Iris pigment epithelial cell (primary cell): ENCODE measurements at regions not wholly inside any gene's neighbourhood (a gene's known extent, or its start where the extent isn't known, plus 50 kb on each side); places are given as distances from the start of the nearest gene placed in this dataset.
A peak's percentile ranks its signal among the peaks of the same experiment; 100 is the strongest.
"Not testable (repeated sequence)": the region's sequence is repeated elsewhere in the genome, so short reads cannot be mapped to it uniquely, and the experiment has no call there.

Experiments
- DNase-seq: peaks from one replicate; pipeline ENCODE4 v3.0.0-alpha.2; 2011; ENCODE audit warnings: low read depth

DNA sequence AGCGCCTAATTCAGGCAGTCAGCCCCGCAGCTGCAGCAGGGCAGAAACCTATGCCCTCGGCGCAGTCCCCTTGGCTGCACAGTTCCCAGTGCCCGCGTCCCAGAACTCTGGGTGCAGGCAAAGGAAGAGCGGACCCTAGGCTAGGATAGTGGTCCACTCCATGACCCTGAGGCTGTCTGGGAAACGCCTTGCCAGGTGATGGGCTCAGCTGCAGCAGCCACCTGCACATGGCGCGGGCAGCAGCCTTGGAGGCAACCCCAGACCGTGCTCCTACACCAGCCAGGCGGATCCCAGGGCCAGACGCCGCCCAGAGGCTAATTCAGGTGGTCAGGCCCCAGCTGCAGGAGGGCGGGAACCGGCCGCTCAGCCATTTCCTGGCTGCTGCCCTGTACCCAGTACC lies 83.0 kb downstream of the POTEC start:
- not testable (repeated sequence) for DNase-seq

DNA sequence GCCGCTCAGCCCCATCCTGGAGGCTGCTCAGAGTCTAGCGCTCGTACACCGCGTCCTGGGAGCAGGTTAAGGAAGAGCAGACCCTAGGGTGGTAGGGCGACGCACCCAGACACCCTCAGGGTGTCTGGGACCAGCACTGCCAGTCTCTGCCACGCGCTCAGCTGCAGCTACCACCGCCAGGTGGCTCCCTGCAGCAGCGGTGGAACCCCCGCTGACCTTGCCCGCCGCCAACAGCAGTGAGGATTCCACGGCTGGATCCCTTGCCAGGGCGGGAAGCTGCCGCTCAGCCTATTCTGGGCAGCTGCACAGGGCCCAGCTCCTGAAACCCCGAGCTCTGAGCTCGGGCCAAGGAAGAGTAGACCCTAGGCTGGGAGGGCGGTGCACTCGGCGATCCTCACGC lies 83.6 kb downstream of the POTEC start:
- not testable (repeated sequence) for DNase-seq

DNA sequence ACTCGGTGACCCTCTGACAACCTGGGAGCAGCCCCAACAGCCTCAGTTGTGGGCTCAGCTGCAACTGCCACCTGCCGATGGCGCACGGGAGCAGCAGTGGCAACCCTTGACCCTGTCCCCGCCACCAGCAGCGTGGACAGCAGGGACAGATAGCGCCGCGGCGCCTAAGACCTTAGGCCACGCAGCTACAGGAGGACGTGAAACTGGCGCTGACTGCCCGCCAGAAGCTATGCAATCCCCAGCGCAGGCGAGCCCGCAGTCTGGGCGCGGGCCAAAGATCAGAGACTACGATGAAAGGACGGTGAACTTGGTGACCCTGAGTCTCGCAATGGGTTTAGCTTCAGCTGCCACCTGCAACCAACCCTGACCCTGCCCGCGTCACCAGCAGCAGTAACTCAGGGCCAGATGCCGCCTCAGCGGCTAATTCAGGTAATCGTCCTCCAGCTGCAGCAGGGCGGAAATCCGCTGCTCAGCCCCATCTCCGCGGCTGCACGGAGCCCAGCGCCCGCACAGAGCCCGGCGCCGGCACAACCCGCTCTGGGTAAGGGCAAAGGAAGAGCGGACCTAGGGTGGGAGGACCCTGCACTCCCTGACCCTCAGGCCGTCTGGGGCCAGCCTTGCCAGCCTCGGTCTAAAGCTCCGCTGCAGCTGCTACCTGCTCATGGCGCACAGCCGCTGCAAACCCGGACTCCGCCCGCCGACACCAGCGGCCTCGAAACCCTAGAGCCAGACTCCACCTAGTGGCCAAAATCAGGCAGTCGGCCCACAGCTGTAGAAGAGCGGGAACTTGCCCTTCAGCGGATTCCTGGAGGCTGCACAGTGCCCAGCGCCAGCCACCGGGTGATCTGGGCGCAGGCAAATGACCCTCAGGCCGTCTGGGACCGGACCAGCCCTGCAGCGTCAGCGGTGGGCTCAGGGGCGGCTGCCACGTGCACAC lies 85.1 kb downstream of the POTEC start:
- not testable (repeated sequence) for DNase-seq

DNA sequence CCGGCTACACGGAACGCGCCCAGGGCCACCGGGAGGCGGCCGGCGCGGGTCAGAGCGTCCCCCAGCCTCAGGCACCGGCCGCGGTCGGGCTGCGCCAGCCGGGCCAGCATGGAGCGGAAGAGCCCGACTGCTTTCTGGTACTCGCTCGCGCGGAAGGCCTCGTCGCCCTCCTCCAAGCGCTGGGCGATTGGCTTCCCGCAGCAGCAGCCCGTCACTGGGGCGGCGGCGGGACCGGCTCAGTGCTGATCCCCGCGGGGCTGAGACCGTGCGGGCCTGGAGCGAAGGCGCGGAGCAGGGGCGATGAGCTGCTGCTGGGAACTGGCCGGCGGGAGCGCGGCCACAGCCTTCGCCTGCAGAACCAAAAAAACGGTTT lies 92.8 kb downstream of the POTEC start:
- DNase-seq: not testable (repeated sequence)

DNA sequence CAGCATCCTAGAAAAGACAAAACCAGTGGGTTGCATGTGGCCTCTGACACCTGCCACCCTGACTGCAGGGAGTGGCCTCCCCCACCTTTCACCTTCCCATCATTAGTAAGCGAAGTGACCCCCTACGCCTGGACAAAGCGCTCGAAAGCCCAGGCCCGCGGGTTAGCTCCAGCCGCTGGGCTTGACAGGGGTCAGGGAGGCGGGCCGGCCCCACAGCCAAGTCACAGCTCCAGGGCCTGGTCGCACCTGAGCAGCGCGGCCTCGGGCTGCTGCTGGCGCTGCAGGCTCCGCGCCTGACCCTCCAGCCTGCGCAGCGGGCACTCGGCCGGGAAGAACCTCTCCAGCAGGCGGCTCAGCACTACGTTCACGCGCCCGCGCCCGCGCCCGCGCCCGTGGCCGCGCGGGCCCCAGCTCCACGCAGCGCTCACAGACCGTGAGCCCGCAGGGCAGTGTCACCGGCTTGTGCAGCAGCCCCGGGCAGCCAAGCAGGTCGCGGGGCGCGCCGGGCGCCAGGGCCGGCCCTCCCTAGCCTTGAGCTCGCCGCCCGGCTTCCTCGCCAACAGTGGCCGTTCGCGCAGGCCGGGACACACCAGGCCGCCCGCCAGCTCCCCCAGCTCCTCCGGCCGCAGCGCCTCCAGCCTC lies 93.3 kb downstream of the POTEC start:
- not testable (repeated sequence) for DNase-seq

DNA sequence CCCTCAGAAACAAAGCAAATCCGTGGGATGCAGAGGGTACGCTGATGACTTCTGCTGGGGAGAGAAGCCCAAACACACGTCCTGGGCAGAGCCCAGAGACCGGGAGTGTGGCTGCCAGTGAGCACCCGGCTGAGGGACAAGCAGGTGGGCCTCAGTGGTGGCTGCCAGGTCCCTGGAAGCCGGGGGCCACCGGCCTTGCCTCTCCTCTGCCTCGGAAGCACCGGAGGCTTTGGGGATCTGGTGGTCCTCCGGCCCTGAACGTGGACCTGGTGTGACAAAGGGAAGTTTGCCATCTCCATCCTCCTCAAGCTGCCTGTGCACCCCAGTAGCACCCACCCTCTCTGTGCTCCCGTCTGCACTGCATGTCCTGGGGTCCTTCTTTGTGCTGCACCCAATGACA lies 94.3 kb downstream of the POTEC start:
- DNase-seq: not testable (repeated sequence)

DNA sequence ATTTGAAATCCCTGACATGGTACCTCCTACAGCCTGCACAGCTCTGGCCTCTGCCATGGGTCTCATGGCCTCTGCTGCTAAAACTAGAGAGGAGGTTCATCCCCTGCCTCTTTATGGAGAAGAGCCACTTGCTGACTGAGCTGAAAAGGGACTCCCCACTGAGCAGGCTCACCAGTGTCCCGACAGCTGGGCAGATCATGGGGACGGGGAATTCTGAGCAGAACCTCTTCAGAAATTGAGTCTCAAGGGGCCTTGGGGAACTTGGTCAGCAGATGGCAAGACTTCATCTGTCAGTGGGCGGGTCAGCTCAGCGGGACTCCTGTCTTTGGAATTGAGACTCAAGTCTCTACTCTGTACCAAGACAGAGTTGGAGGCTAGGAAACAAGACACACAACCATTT lies 95.7 kb downstream of the POTEC start:
- not testable (repeated sequence) for DNase-seq

DNA sequence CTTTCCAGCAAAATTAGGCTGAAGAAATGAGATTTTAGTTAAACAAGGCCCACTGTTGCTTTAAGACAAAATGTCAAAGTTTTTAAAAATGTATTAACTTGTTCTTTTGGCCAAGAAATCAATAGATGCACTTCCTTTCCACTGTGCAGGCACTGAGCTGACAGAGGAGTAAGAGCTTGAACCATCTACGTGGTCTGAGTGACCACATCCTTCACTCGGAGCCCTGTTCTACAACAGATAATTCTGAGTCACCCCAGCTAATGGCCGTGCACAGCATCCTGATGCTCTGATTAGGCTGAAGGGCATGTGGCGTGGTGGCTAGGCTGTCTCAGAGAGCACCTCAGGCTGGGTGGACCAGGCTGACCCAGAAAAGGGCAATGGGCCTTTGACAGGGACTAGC lies 107.9 kb downstream of the POTEC start:
- DNase-seq: not testable (repeated sequence)

DNA sequence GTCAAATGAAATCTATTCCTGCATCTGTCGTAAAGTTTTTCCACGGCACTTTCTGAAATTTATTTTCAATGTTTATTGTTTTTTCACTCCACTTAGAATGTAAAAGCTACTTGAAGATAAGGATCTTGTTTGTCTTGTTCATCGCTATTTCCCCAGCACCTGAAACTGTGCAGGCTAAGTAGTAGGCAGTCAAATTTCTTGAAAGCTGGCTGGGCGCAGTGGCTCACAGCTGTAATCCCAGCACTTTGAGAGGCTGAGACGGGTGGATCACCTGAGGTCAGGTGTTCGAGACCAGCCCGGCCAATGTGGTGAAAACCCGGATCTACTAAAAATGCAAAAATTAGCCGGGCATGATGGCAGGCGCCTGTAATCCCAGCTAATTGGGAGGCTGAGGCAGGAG lies 111.0 kb downstream of the POTEC start:
- not testable (repeated sequence) for DNase-seq

DNA sequence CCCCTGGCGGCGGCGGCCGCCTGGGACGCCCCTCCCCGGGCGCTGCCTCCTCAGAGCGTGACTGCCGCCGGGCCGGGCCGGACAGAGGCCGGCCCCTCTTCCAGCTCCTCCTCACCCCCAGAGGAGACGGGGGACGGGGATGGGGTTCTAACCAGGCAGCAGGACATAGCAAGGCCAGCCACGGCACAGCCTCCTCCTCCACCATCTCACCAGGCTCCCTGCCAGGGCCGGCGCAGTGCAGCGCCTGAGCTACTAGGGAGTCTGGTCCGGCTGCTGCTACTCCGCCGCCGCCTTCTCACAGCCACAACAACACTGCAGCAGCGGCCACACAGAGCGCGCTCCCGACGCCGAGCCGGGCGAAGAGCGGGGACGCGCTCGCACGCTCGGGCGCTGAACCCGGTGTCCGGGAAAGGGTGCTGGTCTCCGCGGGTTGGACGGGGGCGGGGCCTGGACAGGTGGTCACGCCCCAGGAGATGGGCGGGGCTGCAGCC lies 112.3 kb downstream of the POTEC start:
- peak; percentile 11 for DNase-seq

DNA sequence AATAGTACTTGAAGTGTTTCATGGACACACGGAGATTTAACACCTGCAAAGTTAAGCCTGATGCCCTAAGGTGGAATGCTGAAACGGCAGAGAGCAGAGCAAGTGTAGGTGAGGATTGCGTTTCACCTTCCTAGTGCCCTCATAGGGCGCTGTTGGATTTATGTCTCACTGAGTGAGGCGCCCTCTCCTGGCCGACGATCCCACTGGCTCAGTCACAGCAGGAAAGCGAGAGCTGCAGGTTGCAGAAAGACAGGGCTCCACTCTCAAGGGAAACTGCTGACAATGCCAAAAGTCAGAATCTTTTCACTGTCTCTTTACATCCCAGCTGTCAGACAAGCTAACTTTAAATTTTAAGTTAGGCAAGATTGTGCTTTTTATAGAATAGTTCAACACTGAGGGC lies 127.6 kb downstream of the POTEC start:
- not testable (repeated sequence) for DNase-seq

DNA sequence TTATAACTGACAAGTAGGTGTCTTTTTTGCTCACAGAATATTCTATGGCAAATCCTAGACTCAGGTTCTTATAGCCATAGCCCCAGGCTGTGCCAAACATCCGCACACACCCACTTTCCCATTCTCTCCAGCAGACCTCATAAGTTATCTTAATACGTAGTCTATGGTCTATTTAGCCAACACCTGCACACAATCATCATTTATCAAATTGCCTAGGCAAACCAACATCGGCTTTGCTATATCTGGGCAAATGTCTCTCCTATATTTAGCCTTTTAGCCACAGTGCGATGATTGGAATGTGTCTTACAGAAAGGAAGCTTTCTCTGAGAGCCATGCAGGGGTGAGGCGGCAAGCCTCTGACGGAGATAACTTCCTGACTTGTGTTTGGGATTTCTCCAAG lies 128.0 kb downstream of the POTEC start:
- not testable (repeated sequence) for DNase-seq

DNA sequence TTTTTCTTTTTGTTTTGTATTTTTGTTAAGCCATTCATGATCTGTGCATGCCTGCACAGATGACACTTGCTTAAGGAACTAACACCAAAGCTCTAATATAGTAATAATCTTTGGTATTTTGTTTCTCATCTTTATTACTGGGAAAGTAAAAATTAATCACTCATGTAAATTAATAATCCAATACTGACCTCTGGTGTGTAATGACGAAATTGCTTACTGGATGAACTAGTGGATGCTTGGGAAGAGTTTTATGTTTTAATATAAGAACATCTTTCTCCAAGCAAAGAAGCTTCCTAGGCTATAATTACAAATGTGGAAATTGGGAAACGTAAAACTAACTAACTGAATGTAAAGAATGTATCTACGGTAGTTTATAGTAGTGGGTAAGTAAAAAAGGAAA lies 147.9 kb downstream of the POTEC start:
- DNase-seq: not testable (repeated sequence)

DNA sequence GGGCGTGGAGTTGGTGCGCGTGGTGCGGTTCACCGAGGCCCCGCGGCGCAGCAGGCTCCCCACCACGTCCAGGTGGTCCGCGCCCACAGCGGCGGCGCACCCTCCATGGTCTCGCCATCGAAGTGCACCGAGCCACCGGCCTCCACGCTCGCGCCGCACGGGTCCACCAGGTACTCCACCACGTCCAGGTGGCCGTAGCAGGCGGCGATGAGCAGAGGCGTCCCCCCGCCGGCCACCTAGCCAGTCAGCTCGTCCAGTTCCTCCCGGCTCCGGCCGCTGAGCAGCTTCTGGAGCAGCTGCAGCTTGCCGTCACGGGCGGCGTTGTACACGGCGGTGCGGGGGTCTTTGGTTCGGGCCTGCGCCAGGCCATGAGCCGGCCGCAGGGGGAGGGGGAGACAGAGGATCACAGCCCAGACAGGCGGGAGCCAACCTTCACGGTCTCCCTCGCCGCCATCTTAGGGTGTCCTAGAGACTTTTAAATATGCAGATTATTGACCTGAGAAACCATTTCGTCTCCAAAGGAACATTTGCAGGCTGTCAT lies 149.8 kb downstream of the POTEC start:
- not testable (repeated sequence) for DNase-seq

DNA sequence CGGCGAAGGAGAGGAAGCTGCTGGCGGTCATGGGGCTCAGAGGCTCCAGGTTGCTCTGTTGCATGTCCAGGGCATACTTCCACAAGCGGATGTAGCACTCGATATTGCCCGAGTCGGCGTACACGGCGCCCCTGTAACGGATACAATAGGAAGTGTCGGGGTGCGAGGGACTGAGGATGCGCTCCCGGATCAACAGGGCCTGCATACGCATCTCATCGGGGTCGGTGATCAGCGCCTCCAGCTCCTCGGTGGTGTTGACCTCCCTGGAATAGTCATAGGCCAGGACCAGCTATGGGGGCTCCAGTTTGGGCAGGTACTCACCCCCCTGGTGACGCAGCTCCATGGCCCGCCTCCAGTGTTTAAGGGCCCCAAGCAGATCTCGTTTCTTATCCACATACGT lies 150.8 kb downstream of the POTEC start:
- not testable (repeated sequence) for DNase-seq

DNA sequence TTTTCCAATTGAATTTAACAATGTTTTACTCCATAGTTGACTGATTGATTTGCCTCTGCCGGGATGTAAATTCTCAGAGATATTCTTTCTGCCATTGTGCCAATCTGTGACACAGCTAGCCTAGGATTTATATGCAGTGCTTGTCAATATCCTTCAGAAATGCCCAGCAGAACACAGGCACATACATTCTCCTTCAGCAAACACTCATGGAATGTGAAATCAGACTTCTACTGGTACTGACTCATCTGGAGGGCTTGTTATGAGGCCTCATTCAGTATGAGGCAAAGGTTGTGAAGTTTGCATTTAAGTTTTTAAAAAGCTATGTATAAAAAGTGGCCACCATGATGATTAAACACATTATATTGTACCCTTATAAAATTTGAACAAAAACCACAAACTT lies 158.4 kb downstream of the POTEC start:
- not testable (repeated sequence) for DNase-seq

DNA sequence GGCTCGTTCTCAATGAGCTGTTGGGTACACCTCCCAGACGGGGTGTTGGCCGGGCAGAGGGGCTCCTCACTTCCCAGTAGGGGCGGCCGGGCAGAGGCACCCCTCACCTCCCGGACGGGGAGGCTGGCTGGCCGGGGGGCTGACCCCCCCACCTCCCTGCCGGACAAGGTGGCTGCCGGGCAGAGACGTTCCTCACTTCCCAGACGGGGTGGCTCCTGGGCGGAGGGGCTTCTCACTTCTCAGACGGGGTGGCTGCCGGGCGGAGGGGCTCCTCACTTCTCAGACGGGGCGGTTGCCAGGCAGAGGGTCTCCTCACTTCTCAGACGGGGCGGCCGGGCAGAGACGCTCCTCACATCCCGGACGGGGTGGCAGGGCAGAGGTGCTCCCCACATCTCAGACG lies 160.7 kb downstream of the POTEC start:
- not testable (repeated sequence) for DNase-seq

DNA sequence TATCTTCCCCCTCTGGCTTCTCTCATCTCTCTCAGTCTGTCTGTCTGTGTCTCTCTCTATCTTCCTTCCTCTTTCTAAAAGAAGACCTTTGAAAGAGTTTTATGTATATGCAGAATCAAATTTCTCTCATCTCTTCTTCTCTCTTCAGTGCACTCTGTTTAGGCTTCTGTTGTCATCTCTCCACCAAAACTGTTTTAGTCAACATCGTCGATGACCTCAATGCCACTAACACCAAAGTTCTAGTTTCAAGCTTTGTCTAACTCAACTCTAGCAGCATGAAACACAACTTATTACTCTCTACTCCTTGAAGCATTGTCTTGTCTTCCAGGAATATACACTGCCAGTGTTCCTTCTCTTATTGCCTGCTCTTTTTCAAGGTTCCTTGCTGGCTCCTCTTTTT lies 163.9 kb downstream of the POTEC start:
- DNase-seq: not testable (repeated sequence)

DNA sequence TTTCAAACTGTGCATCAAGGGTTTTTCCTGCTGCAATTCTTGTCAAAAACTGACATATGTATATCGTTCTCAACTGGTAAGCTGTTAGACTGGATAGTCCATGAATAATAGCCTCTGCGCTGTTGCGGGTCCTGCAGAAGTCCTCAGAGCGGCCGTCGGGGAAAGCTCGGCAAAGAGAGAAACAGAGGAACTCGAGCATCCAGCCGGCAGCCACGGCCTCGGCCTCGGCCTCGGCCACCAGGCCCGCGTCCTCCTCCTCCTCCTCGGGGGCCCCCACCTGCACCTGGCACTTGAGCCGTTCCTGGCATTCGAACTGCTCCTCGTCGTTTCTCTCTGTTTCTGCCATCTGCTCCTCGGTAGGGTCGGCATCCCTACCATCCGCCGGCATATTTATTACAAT lies 165.0 kb downstream of the POTEC start:
- not testable (repeated sequence) for DNase-seq

DNA sequence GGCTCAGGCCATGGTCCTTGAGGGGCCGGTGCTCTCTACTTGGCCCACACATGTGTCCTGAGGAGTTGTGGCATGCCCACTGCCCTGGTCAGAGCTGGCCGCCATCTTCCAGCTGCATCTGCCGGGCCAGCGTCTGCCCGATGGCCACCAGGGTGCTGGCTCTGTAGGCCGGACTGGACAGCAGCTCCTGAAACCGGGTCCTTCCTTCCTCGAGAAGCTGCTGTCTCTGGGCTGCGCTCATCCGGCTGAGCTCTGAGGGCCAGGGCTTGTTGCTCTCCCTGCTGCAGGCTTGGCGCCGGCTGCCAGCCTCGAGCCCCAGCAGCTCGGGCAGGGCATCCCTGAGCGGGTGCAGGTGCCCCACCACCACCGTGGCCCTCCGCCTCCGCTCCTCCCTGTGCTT lies 182.1 kb downstream of the POTEC start:
- DNase-seq: not testable (repeated sequence)

DNA sequence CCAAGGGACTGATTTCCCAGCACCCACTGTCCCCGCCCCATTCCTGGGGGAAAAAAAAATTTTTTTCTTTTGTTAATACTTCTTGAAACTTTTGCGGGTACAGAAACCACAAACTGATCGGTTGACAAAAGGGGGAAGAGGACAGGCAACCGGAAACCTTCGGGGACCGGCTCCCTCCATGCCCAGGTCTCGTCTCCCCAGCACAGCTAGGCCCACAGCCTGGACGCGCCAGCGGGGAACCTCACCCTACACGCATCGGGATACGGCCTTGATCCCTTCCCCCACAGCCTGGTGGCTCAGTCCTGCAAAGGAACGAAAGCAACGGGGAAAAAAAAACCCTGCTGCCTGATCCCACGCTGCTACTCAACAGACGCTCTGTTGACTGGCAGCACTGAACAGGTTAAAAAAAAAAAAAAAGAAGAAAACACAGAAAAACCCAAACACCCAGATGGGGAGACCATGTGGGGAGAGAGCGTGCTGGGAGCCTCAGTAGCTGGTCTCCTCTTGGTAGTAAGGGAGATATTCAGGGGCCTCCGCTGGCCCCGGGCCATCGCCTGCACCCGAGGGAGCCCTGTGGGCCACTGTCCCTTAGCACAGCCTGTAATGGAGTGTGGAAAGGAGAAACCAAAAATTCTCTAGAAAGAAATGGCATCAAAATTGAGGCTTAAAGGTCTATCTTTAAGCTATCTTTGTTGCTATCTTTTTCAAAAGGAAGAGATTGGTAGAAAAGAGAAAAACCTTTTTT lies 185.7 kb downstream of the POTEC start:
- DNase-seq: not testable (repeated sequence)

DNA sequence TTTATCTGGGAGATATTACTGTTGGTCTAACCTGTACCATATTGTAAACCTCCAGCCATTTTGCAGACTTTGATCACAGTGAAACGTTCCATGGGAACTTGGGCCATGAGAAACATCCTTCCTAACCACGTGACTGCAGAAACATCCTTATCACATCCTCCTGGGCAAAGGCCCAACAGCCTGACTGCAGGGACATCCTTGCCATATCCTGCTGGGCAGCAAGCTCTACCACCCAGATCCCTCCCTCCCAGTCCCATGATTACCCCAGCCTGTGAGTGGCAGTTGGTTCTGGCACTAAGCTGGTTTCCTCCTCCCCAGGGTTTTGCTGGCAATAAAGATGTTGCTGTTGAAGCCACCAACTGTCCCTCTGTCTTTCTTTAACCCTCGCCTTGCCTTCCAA lies 201.2 kb downstream of the POTEC start:
- not testable (repeated sequence) for DNase-seq
